Skin epidermis (tissue), 12 donors: ENCODE measurements at regions not wholly inside any gene's neighbourhood (a gene's known extent, or its start where the extent isn't known, plus 50 kb on each side); places are given as distances from the start of the nearest gene placed in this dataset.

Experiments
- H3K27ac ChIP-seq, 21 experiments: fragments of 200-600 bp; sonication (generic) in 11 of 21; one replicate each; pipeline ENCODE4 v1.5.0; 2020; ENCODE audit warnings: mild to moderate bottlenecking in 3 of 21, inconsistent platforms in 2 of 21, moderate library complexity in 2 of 21
- H3K4me3 ChIP-seq, 7 experiments: fragments of 200-600 bp; sonication (generic) in 2 of 7; one replicate each; pipeline ENCODE4 v1.5.0; 2020; ENCODE audit warnings: inconsistent platforms in 2 of 7, mild to moderate bottlenecking in 2 of 7, moderate library complexity in 1 of 7

- no peak overlapping the region for H3K4me3 ChIP-seq
- no peak overlapping the region for H3K27ac ChIP-seq
Observed at GRCh38 chr7:54701982-54702381, 57.0 kb downstream of the SEC61G start.

- Histone ChIP-seq H3K27ac (no peak overlapping the region), H3K4me3 (no peak overlapping the region)
Observed at GRCh38 chr7:54699715-54700114, 59.3 kb downstream of the SEC61G start.

DNA sequence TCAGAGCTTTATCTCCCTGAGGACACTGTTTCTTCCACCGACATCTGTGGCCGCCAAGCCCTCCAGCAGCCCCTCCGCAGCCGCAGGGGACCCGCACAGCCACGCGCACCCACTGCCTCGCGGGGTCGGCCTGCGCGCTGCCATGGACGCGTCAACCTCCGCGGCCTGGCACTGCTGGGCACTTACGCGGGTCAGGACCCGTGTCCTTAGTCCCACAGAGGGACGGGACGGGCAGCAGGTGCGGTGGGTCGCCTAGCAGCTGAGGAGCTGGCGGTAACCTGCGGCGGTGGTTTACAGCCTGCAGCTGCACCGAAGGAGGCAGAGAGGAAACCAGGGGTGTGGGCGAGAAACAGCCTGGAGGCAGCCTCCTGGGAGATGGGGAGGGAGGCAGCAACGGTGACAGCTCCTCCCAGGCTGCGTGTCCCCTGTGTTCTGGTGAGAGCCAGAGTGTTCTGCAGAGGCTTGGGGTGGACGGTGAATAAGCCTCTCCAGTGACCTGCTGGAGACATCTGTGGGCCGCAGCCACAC, 61.3 kb downstream of the SEC61G start:
- H3K27ac ChIP-seq, result no peak overlapping the region
- H3K4me3 ChIP-seq, result no peak overlapping the region

DNA sequence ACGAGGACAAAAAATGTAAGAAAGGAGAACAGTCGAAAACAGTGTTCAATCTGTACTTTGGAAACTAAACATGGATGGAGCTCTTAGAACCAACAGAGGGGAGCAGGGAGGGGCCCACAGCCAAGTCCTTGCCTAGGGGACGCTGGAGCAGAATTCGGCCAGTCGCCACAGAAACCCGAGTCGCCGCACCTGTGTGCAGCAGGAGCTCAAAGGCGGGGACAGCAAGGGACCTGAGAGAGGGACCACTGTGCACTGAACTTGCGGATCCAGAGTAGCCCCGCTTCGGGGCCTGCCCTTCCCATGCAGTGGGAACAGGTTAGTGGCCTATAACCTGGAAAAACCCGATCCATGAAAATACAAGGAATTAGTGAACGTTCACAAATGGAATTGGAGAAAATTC, 68.1 kb downstream of the SEC61G start:
- Histone ChIP-seq H3K4me3 (no peak overlapping the region), H3K27ac (no peak overlapping the region)

GRCh38 chr7:54690050-54690443, 69.0 kb downstream of the SEC61G start:
- no peak overlapping the region for H3K4me3 ChIP-seq
- no peak overlapping the region for H3K27ac ChIP-seq

DNA sequence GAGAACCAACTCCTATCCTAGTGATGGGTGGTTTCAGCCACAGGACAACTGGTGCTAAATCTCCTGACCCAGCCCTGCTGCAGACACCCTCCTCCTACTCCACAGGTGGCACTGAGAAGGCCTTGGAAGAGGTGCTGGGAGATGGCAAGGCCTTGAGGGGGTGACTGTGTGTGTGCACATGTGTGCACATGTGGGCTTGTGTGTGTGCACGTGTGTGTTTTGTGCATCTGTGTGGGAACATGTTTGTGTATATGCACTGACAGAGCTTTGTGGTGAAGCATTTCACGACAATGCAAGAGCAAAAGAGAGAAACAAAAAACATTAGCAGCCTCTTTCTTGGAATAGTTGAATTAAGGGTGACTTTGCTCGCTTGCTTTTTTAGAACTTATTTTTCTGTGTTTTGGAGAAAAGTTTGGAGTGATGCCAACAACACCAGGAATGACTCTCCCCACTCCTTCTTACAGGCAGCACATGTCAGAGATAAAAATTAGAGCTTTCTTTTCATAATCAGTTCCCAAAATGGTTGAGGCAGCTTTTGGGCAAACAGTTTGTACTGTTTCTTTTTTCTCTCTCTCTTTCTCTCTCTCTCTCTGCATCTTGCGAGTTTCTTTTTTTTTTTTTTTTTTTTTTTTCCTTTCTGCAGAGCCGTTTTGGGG, 69.5 kb downstream of the SEC61G start:
- H3K4me3 ChIP-seq, result no peak overlapping the region
- no peak overlapping the region for H3K27ac ChIP-seq

GRCh38 chr7:54687462-54688212, 71.4 kb downstream of the SEC61G start:
- H3K27ac ChIP-seq, result no peak overlapping the region
- no peak overlapping the region for H3K4me3 ChIP-seq

- H3K4me3 ChIP-seq, result no peak overlapping the region
Observed at GRCh38 chr7:54680377-54681005, 78.5 kb downstream of the SEC61G start.

GRCh38 chr7:54679490-54679817, 79.6 kb downstream of the SEC61G start:
- Histone ChIP-seq H3K4me3 (no peak overlapping the region), H3K27ac (no peak overlapping the region)

More at GRCh38 chr7:54680377-54681005, 78.5 kb downstream of the SEC61G start:
- H3K27ac ChIP-seq, result no peak overlapping the region

DNA sequence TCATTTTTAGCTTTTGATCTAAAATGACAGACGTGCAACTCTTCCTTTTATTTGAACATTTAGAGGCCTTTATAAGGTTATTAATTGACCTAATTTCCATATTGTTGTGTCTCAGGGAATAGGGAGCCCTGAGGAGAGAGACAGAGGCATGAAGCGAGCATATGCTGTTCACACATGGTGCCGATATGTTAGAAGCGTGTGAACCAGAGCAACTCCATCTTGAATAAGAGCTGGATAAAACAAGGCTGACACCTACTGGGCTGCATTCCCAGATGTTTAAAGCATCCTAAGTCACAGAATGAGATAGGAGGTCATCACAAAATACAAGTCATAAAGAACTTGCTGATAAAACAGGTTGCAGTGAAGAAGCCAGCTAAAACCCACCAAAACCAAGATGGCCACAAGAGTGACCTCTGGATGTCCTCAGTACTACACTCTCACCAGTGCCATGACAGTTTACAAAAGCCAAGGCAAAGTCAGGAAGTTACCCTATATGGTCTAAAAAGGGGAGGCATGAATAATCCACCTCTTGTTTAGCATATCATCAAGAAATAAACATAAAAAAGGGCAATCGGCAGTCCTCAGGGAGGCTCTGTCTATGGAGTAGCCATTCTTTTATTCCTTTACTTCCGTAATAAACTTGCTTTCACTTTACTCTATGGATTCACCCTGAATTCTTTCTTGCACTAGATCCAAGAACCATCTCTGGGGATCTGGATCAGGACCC, 80.1 kb downstream of the SEC61G start:
- Histone ChIP-seq H3K27ac (no peak overlapping the region), H3K4me3 (no peak overlapping the region)

DNA sequence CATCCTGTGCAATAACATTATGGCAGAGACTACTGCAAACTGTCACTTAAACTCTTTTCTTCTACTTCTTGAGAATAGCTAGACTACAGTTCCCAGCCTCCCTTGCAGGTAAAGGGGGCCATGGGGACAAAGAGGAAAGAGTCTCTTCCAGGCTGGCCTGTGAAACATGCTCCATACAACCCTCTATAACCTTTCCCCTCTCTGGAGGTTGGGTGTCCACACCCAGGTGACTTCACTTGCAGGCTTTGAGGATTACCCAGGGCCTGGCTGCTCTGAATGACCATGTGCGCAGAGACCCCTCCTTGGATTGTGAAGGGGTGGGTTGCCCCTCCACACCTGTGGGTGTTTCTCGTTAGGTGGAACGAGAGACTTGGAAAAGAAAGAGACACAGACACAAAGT, 84.1 kb downstream of the SEC61G start:
- no peak overlapping the region for H3K27ac ChIP-seq
- no peak overlapping the region for H3K4me3 ChIP-seq

GRCh38 chr7:54672519-54672918, 86.5 kb downstream of the SEC61G start:
- no peak overlapping the region for H3K4me3 ChIP-seq
- no peak overlapping the region for H3K27ac ChIP-seq

DNA sequence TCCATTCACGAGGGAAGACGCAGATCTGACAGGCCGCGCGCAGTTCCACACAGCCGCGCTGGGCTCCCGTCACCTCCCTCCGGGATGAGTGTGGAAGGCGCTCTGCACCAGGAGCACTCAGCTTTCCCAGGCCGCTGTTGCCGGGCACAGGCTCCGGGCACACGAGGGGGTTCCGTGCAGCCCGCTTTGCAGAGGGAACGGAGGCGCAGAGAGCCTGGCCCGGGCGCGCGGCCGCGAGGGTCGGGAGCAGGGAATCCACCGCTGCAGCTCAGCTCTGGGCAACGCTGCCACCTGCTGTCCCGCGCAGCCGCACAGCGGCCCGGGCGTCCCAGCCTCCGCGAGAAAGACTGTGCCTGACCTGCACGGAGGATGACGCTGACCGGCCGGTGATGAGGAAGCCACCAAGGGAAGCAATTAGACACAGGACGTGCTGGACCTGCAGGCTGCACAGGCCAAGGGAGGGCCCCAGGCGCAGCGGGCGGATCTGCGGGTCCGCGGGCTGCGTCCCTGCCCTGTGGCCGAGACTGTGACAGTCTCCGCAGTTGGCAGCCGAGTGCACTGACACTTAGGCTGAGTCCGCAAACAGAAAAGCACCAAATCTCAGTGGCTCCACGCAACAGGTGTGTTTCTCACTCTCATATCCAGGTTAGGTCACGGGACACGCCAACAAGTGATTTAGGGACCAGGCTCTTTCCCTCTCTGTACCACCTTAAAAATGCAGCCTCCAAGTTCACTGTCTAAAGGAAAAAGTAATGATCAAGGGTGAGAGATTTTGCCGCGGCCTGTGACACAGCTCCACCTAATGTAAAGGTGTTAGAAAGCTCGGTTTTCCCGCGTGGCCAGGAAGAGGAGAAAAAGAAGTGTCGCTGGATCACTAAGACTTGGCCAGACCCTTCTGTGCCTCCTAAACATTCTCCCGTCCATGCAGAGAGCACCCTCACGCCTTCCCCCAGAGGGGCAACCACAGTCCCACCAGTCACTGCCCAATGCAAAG, 94.5 kb downstream of the SEC61G start:
- H3K4me3 ChIP-seq, result peak overlapping the region in 2 of 7 experiments; percentile 29 to 35

DNA sequence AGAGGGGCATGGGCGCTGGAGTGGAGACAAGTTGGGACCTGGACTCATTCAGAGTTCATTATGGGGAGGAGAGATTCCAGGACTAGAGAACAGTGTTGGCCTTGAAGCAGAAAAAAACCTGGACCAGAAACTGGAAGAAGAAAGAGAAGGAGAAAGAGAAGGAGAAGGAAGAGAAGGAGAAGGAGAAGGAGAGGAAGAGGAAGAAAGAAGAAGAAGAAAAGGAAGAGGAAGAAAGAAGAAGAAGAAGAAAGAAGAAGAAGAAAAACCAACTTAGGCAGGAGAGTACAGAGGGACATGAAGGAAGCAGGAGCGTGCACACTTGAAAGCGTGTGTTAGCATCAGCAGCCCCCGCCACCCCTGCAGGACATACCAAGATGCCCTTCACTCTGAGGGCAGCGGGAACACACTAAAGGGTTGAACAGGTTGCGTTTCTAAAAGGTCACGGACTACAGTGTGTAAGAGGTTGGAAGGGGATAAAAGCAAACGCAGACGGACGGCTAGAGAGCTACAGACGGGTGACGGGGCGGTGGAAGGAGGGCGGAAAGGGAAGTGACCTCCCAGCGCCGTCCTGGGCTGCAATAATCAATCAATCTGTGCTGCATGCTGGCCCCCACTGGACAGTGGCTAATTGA, 95.3 kb downstream of the SEC61G start:
- H3K4me3 ChIP-seq, result peak overlapping the region in 2 of 7 experiments; percentile 29 to 35
- no peak overlapping the region for H3K27ac ChIP-seq

More for the DNA sequence above, 94.5 kb downstream of the SEC61G start:
- H3K27ac ChIP-seq, result no peak overlapping the region

GRCh38 chr7:54663186-54663585, 95.8 kb downstream of the SEC61G start:
- Histone ChIP-seq H3K4me3 (no peak overlapping the region), H3K27ac (no peak overlapping the region)

GRCh38 chr7:54662701-54663100, 96.3 kb downstream of the SEC61G start:
- Histone ChIP-seq H3K27ac (no peak overlapping the region), H3K4me3 (no peak overlapping the region)

- Histone ChIP-seq H3K4me3 (no peak overlapping the region), H3K27ac (no peak overlapping the region)
Observed at GRCh38 chr7:54653905-54654304, 105.1 kb downstream of the SEC61G start.

DNA sequence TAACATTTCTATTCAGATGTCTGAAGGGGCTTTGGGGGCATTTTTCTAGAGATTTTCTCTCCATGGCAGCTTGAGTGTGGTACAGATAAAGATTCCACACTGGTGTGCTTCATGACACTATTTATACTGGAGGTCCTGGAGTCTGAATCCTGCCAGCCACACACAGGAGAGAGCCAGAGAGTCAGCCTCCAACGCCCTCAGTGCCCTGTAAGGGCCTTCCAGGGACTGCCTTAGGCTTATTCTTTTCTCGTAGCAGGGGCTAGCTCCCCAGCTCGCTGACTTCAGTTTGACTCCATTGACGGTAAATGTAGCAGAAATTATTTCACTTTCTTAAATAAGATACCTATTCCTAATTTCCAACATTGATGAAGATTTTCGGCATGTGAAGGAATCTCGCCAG, 100.9 kb downstream of the VSTM2A start:
- Histone ChIP-seq H3K27ac (no peak overlapping the region), H3K4me3 (no peak overlapping the region)
